H1 (cell line): ENCODE measurements at regions not wholly inside any gene's neighbourhood (a gene's known extent, or its start where the extent isn't known, plus 50 kb on each side); places are given as distances from the start of the nearest gene placed in this dataset.

ENCODE experiments used
- CTCF ChIA-PET: fragments of 300-600 bp; sonication (Branson Sonifier 250); formaldehyde crosslinking; loops from one replicate; lab custom pipeline; 2021; ENCODE audit not compliant: partially characterized antibody; lab: Charles Lee
- POLR2A ChIA-PET: fragments of 300-600 bp; sonication (Branson Sonifier 250); formaldehyde crosslinking; loops from one replicate; lab custom pipeline; 2021; ENCODE audit warnings: inconsistent platforms; ENCODE audit not compliant: partially characterized antibody; lab: Charles Lee
- DNase-seq, 2 experiments: peaks; one replicate each; pipeline versions ENCODE4 v3.0.0 to v3.0.0-alpha.2; 2010 to 2022; ENCODE audit warnings: low spot score in 2 of 2, low read depth in 1 of 2, mixed read lengths in 1 of 2
- FAIRE-seq: peaks from 2 replicates; lab custom pipeline; 2011; peaks lifted over from hg19 to GRCh38; lab: Jason Lieb, UNC
- H2AFZ ChIP-seq: 2 replicates; pipeline ENCODE4 v1.8.1; 2012; ENCODE audit warnings: low read length, inconsistent platforms
- H2AK5ac ChIP-seq: 2 replicates; pipeline ENCODE4 v1.6.1; 2013; ENCODE audit warnings: low read depth, low read length
- H2BK120ac ChIP-seq: replicated peaks from 2 replicates; pipeline ENCODE3; 2013; ENCODE audit warnings: low read depth, low read length, inconsistent platforms
- H2BK12ac ChIP-seq: 2 replicates; pipeline ENCODE4 v1.6.1; 2013; ENCODE audit warnings: low read depth, low read length
- H2BK15ac ChIP-seq: 2 replicates; pipeline ENCODE4 v1.6.1; 2013; ENCODE audit warnings: low read length
- H2BK20ac ChIP-seq: 2 replicates; pipeline ENCODE4 v1.6.1; 2013; ENCODE audit warnings: low read length
- H2BK5ac ChIP-seq: 2 replicates; pipeline ENCODE4 v1.6.1; 2013; ENCODE audit warnings: low read depth, low read length
- H3K14ac ChIP-seq: 2 replicates; pipeline ENCODE4 v1.6.1; 2013; ENCODE audit warnings: inconsistent platforms; ENCODE audit not compliant: insufficient read length
- H3K18ac ChIP-seq: 2 replicates; pipeline ENCODE4 v1.6.1; 2013; ENCODE audit warnings: low read length; ENCODE audit errors: extremely low read depth
- H3K23ac ChIP-seq: 2 replicates; pipeline ENCODE4 v1.6.1; 2013; ENCODE audit warnings: inconsistent platforms; ENCODE audit not compliant: insufficient read length
- H3K23me2 ChIP-seq: 2 replicates; pipeline ENCODE4 v1.6.1; 2013; ENCODE audit warnings: low read depth, low read length
- H3K27ac ChIP-seq: 2 replicates; pipeline ENCODE4 v1.6.1; 2011; ENCODE audit warnings: low read depth, low read length, inconsistent platforms
- H3K27me3 ChIP-seq, 4 experiments: replicated peaks in 1 of 4; 1 replicate in 1 of 4; 2 replicates in 3 of 4; pipeline versions ENCODE4 v1.6.1 to v1.8.1; 2011 to 2013; ENCODE audit warnings: low read length in 3 of 4, mild to moderate bottlenecking in 3 of 4, inconsistent platforms in 2 of 4, mixed read lengths in 2 of 4, moderate library complexity in 1 of 4; ENCODE audit not compliant: control insufficient read depth in 3 of 4, insufficient read depth in 3 of 4; ENCODE audit errors: extremely low read depth in 1 of 4
- H3K36me3 ChIP-seq, 4 experiments: 2 replicates each; pipeline versions ENCODE4 v1.6.1 to v1.8.1; 2011 to 2013; ENCODE audit warnings: mild to moderate bottlenecking in 4 of 4, low read length in 3 of 4, moderate library complexity in 2 of 4, control low read depth in 1 of 4, inconsistent platforms in 1 of 4; ENCODE audit not compliant: insufficient read depth in 4 of 4, control insufficient read depth in 2 of 4
- H3K4ac ChIP-seq: replicated peaks from 2 replicates; pipeline ENCODE3; 2013; ENCODE audit warnings: low read length, low read depth, mixed read lengths, inconsistent platforms; ENCODE audit not compliant: insufficient read length
- H3K4me1 ChIP-seq, 4 experiments: replicated peaks in 1 of 4; 1 replicate in 1 of 4; 2 replicates in 3 of 4; pipeline versions ENCODE4 v1.6.1 to v1.8.1; 2011 to 2013; ENCODE audit warnings: low read length in 3 of 4, inconsistent platforms in 2 of 4, mixed read lengths in 1 of 4; ENCODE audit not compliant: insufficient read depth in 4 of 4, control insufficient read depth in 3 of 4
- H3K4me2 ChIP-seq, 2 experiments: 2 replicates each; pipeline versions ENCODE4 v1.6.1 to v1.8.1; 2011 to 2013; ENCODE audit warnings: low read depth in 2 of 2, low read length in 2 of 2, control low read depth in 1 of 2, inconsistent platforms in 1 of 2, mild to moderate bottlenecking in 1 of 2; ENCODE audit not compliant: insufficient read depth in 1 of 2
- H3K4me3 ChIP-seq, 4 experiments: fragments of 200-600, 300-600 bp in 1 of 4; sonication (generic), shearing (Covaris generic), sonication (Bioruptor Twin) in 1 of 4; 2 replicates each; pipeline versions ENCODE4 v1.5.1 to v1.8.1; 2011 to 2016; ENCODE audit warnings: low read length in 4 of 4, low read depth in 3 of 4, control low read depth in 2 of 4, inconsistent platforms in 2 of 4, mild to moderate bottlenecking in 2 of 4, mixed read lengths in 1 of 4, moderate library complexity in 1 of 4; ENCODE audit not compliant: insufficient read depth in 2 of 4; ENCODE audit errors: extremely low read depth in 1 of 4
- H3K56ac ChIP-seq: replicated peaks from 2 replicates; pipeline ENCODE3; 2013; ENCODE audit warnings: low read depth, mild to moderate bottlenecking, mixed read lengths, low read length, inconsistent platforms; ENCODE audit not compliant: insufficient read length
- H3K79me1 ChIP-seq: 2 replicates; pipeline ENCODE4 v1.6.1; 2013; ENCODE audit warnings: low read depth, low read length, control low read depth
- H3K79me2 ChIP-seq, 2 experiments: 2 replicates each; pipeline versions ENCODE4 v1.6.1 to v1.8.1; 2012 to 2013; ENCODE audit warnings: low read length in 2 of 2, mild to moderate bottlenecking in 2 of 2, inconsistent platforms in 1 of 2; ENCODE audit not compliant: insufficient read depth in 2 of 2, control insufficient read depth in 1 of 2
- H3K9ac ChIP-seq, 4 experiments: replicated peaks in 1 of 4; 1 replicate in 1 of 4; 2 replicates in 3 of 4; pipeline versions ENCODE4 v1.6.1 to v1.8.1; 2011 to 2013; ENCODE audit warnings: low read depth in 3 of 4, low read length in 3 of 4, control low read depth in 2 of 4, mild to moderate bottlenecking in 2 of 4, moderate library complexity in 2 of 4, inconsistent platforms in 1 of 4; ENCODE audit errors: extremely low read depth in 1 of 4
- H3K9me3 ChIP-seq, 2 experiments: 2 replicates each; pipeline versions ENCODE4 v1.6.1 to v1.8.1; 2012 to 2013; ENCODE audit warnings: mild to moderate bottlenecking in 2 of 2, moderate library complexity in 2 of 2, control low read depth in 1 of 2, inconsistent platforms in 1 of 2, low read depth in 1 of 2, low read length in 1 of 2, mixed read lengths in 1 of 2; ENCODE audit not compliant: insufficient read depth in 2 of 2
- H4K20me1 ChIP-seq, 2 experiments: replicated peaks in 1 of 2; 2 replicates each; pipeline versions ENCODE3 to v1.8.1; 2011 to 2013; ENCODE audit warnings: inconsistent platforms in 2 of 2, low read length in 2 of 2, mild to moderate bottlenecking in 1 of 2; ENCODE audit not compliant: insufficient read depth in 2 of 2, control insufficient read depth in 1 of 2
- H4K5ac ChIP-seq: 2 replicates; pipeline ENCODE4 v1.6.1; 2013; ENCODE audit warnings: low read length, low read depth, mixed read lengths, inconsistent platforms; ENCODE audit not compliant: insufficient read length
- H4K8ac ChIP-seq: 2 replicates; pipeline ENCODE4 v1.8.0; 2013; ENCODE audit warnings: mild to moderate bottlenecking, moderate library complexity, low read length, inconsistent platforms; ENCODE audit not compliant: insufficient read depth; ENCODE audit errors: extremely low read depth
- H4K91ac ChIP-seq: replicated peaks from 2 replicates; pipeline ENCODE3; 2013; ENCODE audit warnings: low read length, mixed read lengths, inconsistent platforms; ENCODE audit not compliant: insufficient read length
- BRCA1 ChIP-seq: IDR thresholded peaks from 2 replicates; pipeline ENCODE4 v1.6.1; 2012; ENCODE audit warnings: low read depth, low read length, improper control_type of control experiment
- CBX5 ChIP-seq: fragments of 300-800, 300-1000 bp; sonication (generic); IDR thresholded peaks from 2 replicates; pipeline ENCODE4 v1.7.1; 2016; ENCODE audit warnings: antibody characterized with exemption, low read length, low read depth
- CHD1 ChIP-seq: IDR thresholded peaks from 2 replicates; pipeline ENCODE4 v1.6.1; 2012; ENCODE audit warnings: low read depth, low read length, improper control_type of control experiment
- GABPA ChIP-seq: IDR thresholded peaks from 2 replicates; pipeline ENCODE4 v1.6.1; 2011; ENCODE audit warnings: mild to moderate bottlenecking, low read length, moderate library complexity, borderline replicate concordance; ENCODE audit not compliant: insufficient read depth
- GTF2F1 ChIP-seq: IDR thresholded peaks from 2 replicates; pipeline ENCODE4 v1.6.1; 2012; ENCODE audit warnings: low read depth, low read length, improper control_type of control experiment, borderline replicate concordance
- HDAC2 ChIP-seq, 2 experiments: fragments of 300-600 bp in 1 of 2; sonication (generic) in 1 of 2; IDR thresholded peaks; 2 replicates each; pipeline ENCODE4 v1.6.1; 2011 to 2012; ENCODE audit warnings: low read depth in 2 of 2, low read length in 2 of 2, mild to moderate bottlenecking in 2 of 2, moderate library complexity in 2 of 2, borderline replicate concordance in 1 of 2, inconsistent platforms in 1 of 2
- HDAC6 ChIP-seq: IDR thresholded peaks from one replicate; pipeline ENCODE4 v1.7.1; 2012; ENCODE audit warnings: low read depth, mild to moderate bottlenecking, inconsistent platforms, low read length, moderate library complexity
- JUND ChIP-seq: IDR thresholded peaks from 2 replicates; pipeline ENCODE4 v1.6.1; 2011; ENCODE audit warnings: mild to moderate bottlenecking, improper control_type of control experiment, low read length
- NRF1 ChIP-seq: IDR thresholded peaks from 2 replicates; pipeline ENCODE4 v1.6.1; 2011; ENCODE audit warnings: mild to moderate bottlenecking, low read depth, low read length, improper control_type of control experiment
- RBBP5 ChIP-seq: IDR thresholded peaks from 2 replicates; pipeline ENCODE4 v1.7.1; 2012; ENCODE audit warnings: low read depth, mild to moderate bottlenecking, inconsistent platforms, low read length, moderate library complexity, borderline replicate concordance
- SP2 ChIP-seq: IDR thresholded peaks from 2 replicates; pipeline ENCODE4 v1.6.1; 2012; ENCODE audit warnings: mild to moderate bottlenecking, low read length, inconsistent platforms
- SUZ12 ChIP-seq: fragments of 200-600 bp; sonication (generic); IDR thresholded peaks from 2 replicates; pipeline ENCODE4 v1.6.1; 2012; ENCODE audit warnings: mild to moderate bottlenecking, inconsistent platforms, low read length, moderate library complexity, mixed read lengths
- TAF1 ChIP-seq: IDR thresholded peaks from 2 replicates; pipeline ENCODE4 v1.6.1; 2011; ENCODE audit warnings: mild to moderate bottlenecking, low read depth, low read length
- YY1 ChIP-seq: IDR thresholded peaks from 2 replicates; pipeline ENCODE4 v1.6.1; 2011; ENCODE audit warnings: low read depth, mild to moderate bottlenecking, low read length
- ZNF274 ChIP-seq: IDR thresholded peaks from 2 replicates; pipeline ENCODE4 v1.7.0; 2012; ENCODE audit warnings: low read length, borderline replicate concordance; ENCODE audit errors: extremely low read depth
- WGBS, 2 experiments: shearing (Covaris generic) in 1 of 2; methylation state at CpG; one replicate each; pipeline versions ENCODE4 v1.1.6 to v1.1.7; 2013 to 2015; ENCODE audit warnings: low lambda C conversion rate in 2 of 2, mixed read lengths in 2 of 2, inconsistent platforms in 1 of 2, low coverage in 1 of 2, missing lambda C conversion rate in 1 of 2; ENCODE audit not compliant: insufficient replicate concordance in 2 of 2, insufficient coverage in 1 of 2, insufficient read length in 1 of 2; ENCODE audit errors: extremely low coverage in 1 of 2, missing lambda C conversion rate in 1 of 2; 5-methylcytosine and 5-hydroxymethylcytosine counted together

DNA sequence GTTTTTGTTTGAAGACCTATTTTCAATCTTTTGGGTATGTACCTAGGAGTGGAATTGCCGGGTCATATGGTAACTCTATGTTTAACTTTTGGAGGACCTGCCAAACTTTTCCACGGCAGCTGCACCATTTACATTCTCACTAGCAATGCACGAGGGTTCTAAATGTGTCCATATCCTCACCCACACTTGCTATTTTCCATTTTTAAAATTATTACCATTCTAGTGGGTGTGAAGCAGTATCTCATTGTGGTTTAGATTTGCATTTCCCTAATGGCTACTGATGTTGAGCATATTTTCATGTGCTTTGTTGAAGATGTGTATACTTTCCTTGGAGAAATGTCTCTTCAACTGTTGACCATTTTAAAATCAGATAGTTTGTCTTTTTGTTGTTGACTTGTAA lies 60.3 kb upstream of the HAPSTR1 start:
- H3K4ac ChIP-seq, result no peak overlapping the region
- ChIA-PET POLR2A (no interaction called here), CTCF (interaction anchor here (1.6 to 4.1 kb wide), 4 partner anchors 17 to 147 kb away, joined by 4 to 54 read pairs (median 9); no protein-coding TSS in a partner anchor)
- H3K79me1 ChIP-seq, result no peaks in the 10 kb centered on the region
- no peak overlapping the region for H2BK15ac ChIP-seq
- H4K91ac ChIP-seq, result no peak overlapping the region
- no peak overlapping the region for H2BK12ac ChIP-seq
- no peaks in the 10 kb centered on the region for H3K27me3 ChIP-seq
- H3K9me3 ChIP-seq, result no peaks in the 10 kb centered on the region
- no peaks in the 10 kb centered on the region; a peak in 1 of 7 replicates for H3K4me1 ChIP-seq
- no peak overlapping the region for H3K23ac ChIP-seq
- no peak overlapping the region for H3K56ac ChIP-seq
- H2BK120ac ChIP-seq, result no peak overlapping the region
- WGBS, 2 experiments, result 94% methylated on average over 3 of the region's 3 CpGs; no CpG with 5 or more reads in 1 of the 2 experiments
- H3K14ac ChIP-seq, result no peak overlapping the region
- no peak overlapping the region for H3K4me3 ChIP-seq
- H2AK5ac ChIP-seq, result no peak overlapping the region
- no peaks in the 10 kb centered on the region for H3K23me2 ChIP-seq
- H4K5ac ChIP-seq, result no peak overlapping the region
- no peak overlapping the region for H3K18ac ChIP-seq
- FAIRE-seq (no peak), DNase-seq (no peak)
- no peak overlapping the region for H3K27ac ChIP-seq
- H3K4me2 ChIP-seq, result no peak overlapping the region
- H2BK5ac ChIP-seq, result no peak overlapping the region
- no peaks in the 10 kb centered on the region for H3K36me3 ChIP-seq
- H3K79me2 ChIP-seq, result no peaks in the 10 kb centered on the region
- H2AFZ ChIP-seq, result no peak overlapping the region
- no peak overlapping the region for H3K9ac ChIP-seq
- H4K20me1 ChIP-seq, result no peaks in the 10 kb centered on the region
- H4K8ac ChIP-seq, result no peak overlapping the region
- no peak overlapping the region for H2BK20ac ChIP-seq
- no peak for TF ChIP-seq NRF1
- no peak for TF ChIP-seq SP2
- TF ChIP-seq TAF1, result no peak
- TF ChIP-seq CHD1, result no peak
- no peak for TF ChIP-seq GABPA
- no peak for TF ChIP-seq SUZ12
- no peak for TF ChIP-seq YY1
- no peak for TF ChIP-seq RBBP5
- no peak for TF ChIP-seq CBX5
- TF ChIP-seq BRCA1, result no peak
- no peak for TF ChIP-seq HDAC6
- no peak for TF ChIP-seq JUND
- TF ChIP-seq HDAC2 (IDR thresholded peaks at IDR 0.05; ENCODE audit: borderline replicate concordance in 1 of 2, low read depth in 2 of 2, low read length in 2 of 2), result no peak
- no peak for TF ChIP-seq ZNF274
- no peak for TF ChIP-seq GTF2F1
